ENCODE measurements at regions not wholly inside any gene's neighbourhood (a gene's known extent, or its start where the extent isn't known, plus 50 kb on each side); places are given as distances from the start of the nearest gene placed in this dataset.

DNA sequence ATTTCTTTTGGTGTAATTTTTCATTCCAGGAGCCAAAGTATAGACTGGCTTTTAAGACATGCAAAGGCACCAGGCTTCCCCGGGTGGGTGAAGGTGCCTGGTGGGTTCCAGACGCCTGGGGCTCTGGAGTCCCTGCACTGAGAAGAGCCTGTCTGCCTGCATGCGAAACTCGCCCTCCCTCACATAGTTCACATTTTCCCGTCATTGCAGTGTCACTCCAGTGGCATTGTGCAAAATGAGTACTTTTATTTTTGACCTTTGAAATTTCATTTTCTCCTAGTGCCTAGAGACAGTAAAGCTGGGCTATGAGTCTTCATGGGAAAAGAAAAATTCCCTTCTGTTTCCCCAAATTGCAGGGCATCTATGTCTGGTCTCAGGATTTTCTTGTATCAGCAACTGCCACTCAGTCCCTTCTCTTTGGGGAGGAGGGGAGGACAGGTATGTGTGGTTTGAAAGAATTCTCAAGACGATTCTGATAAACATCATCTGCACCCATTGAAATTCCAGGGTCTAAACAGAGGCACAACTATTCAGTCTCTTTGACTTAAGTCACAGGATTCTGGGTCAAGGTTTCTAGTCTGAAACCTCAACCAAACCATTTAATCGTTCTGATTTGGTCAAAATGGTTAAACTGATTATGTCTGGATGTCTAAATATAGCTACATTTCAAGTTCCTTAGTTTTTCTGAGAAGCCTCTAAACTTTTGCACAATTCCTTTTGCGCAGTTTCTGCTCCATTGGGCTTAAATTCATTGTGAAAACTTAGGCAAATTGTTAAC lies 107.8 kb downstream of the CYP26A1 start:
- ATAC-seq (ENCODE audit: low read depth): no peak
- no peaks in the 10 kb centered on the region for H3K4me1 Mint-ChIP-seq
- H3K9me3 Mint-ChIP-seq: no peaks in the 10 kb centered on the region
- no peak overlapping the region for H3K4me3 Mint-ChIP-seq
- CTCF ChIA-PET: no interaction called here
- intact Hi-C loops (cut with micrococcal nuclease): no loop called here
- no peak for DNase-seq
- H3K27me3 Mint-ChIP-seq: peaks cover 2% of the 10 kb centered on the region
- H3K36me3 Mint-ChIP-seq (ENCODE audit: low read depth): no peaks in the 10 kb centered on the region
- POLR2A ChIA-PET: no interaction called here
- TF ChIP-seq CTCF (IDR thresholded peaks at IDR 0.05): no peak
- no peak overlapping the region for H3K27ac Mint-ChIP-seq

- DNase-seq: no peak
- ChIA-PET POLR2A (no interaction called here), CTCF (no interaction called here)
- no peaks in the 10 kb centered on the region for H3K4me1 Mint-ChIP-seq
- peaks cover 2% of the 10 kb centered on the region for H3K27me3 Mint-ChIP-seq
- H3K9me3 Mint-ChIP-seq: no peaks in the 10 kb centered on the region
- intact Hi-C loops (cut with micrococcal nuclease): no loop called here
- H3K27ac Mint-ChIP-seq: no peak overlapping the region
- no peaks in the 10 kb centered on the region for H3K36me3 Mint-ChIP-seq (ENCODE audit: low read depth)
- ATAC-seq (ENCODE audit: low read depth): no peak
- H3K4me3 Mint-ChIP-seq: no peak overlapping the region
- no peak for TF ChIP-seq CTCF (IDR thresholded peaks at IDR 0.05)
Measured at GRCh38 chr10:93182049-93182327, 108.3 kb downstream of the CYP26A1 start.

DNA sequence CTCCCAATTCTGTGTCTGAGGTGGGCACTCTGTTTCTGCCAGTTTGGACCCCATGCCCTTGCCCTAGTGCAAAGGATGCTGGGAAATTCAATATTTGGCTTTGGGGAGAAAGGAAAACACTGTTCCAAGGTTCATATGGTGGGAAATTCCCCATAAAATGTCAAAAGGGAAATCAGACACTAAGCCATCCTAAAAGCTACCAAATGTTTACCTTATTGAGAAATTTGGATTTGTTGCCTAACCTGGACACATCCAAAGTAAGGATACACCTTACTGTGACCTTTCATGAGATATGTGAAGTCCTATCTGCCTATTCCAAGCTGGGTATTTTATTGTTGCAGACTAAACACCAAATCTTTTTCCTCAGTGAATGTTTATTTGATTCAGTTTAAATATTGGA lies 109.1 kb downstream of the CYP26A1 start:
- no peak for ATAC-seq (ENCODE audit: low read depth)
- Mint-ChIP-seq H3K9me3 (no peaks in the 10 kb centered on the region), H3K4me1 (no peaks in the 10 kb centered on the region), H3K27me3 (peaks cover 2% of the 10 kb centered on the region), H3K36me3 (ENCODE audit: low read depth) (no peaks in the 10 kb centered on the region), H3K4me3 (no peak overlapping the region), H3K27ac (no peak overlapping the region)
- POLR2A ChIA-PET: no interaction called here
- no peak for DNase-seq
- CTCF ChIA-PET: no interaction called here
- intact Hi-C loops (cut with micrococcal nuclease): no loop called here
- TF ChIP-seq CTCF (IDR thresholded peaks at IDR 0.05): no peak

DNA sequence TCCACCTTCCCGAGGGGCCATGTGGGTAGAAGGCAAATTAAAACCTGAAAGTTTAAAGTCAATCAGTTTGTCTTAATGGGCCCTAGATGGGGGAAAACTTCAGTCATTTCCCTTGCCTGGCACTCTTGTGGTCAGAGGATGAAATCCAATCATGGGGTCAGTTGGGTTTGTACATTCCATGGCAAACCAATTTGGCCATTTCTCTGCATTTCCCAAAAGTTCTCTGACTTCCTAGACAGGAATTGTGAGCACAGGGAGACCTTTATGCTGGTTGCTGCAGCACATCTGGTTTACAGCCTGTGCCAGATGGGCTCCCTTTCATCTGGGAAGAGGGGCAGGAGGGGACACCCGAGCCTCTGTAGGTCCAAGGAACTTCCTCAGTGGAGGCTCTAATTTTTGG lies 113.0 kb downstream of the CYP26A1 start:
- ATAC-seq (ENCODE audit: low read depth) (no peak), DNase-seq (no peak)
- CTCF ChIA-PET: no interaction called here
- Mint-ChIP-seq H3K4me3 (no peak overlapping the region), H3K36me3 (ENCODE audit: low read depth) (no peaks in the 10 kb centered on the region), H3K27ac (no peak overlapping the region), H3K4me1 (no peaks in the 10 kb centered on the region), H3K27me3 (peaks cover 6% of the 10 kb centered on the region), H3K9me3 (no peaks in the 10 kb centered on the region)
- intact Hi-C loops (cut with micrococcal nuclease): no loop called here
- POLR2A ChIA-PET: no interaction called here
- no peak for TF ChIP-seq CTCF (IDR thresholded peaks at IDR 0.05)

GRCh38 chr10:93189944-93190343 lies 116.3 kb downstream of the CYP26A1 start:
- Mint-ChIP-seq H3K27me3 (peaks cover 12% of the 10 kb centered on the region), H3K4me1 (no peaks in the 10 kb centered on the region), H3K36me3 (ENCODE audit: low read depth) (no peaks in the 10 kb centered on the region), H3K9me3 (no peaks in the 10 kb centered on the region), H3K4me3 (no peak overlapping the region), H3K27ac (no peak overlapping the region)
- ChIA-PET POLR2A (no interaction called here), CTCF (no interaction called here)
- DNase-seq (no peak), ATAC-seq (ENCODE audit: low read depth) (no peak)
- no peak for TF ChIP-seq CTCF (IDR thresholded peaks at IDR 0.05)
- intact Hi-C loops (cut with micrococcal nuclease): no loop called here
